ENCODE measurements at regions not wholly inside any gene's neighbourhood (a gene's known extent, or its start where the extent isn't known, plus 50 kb on each side); places are given as distances from the start of the nearest gene placed in this dataset.

DNA sequence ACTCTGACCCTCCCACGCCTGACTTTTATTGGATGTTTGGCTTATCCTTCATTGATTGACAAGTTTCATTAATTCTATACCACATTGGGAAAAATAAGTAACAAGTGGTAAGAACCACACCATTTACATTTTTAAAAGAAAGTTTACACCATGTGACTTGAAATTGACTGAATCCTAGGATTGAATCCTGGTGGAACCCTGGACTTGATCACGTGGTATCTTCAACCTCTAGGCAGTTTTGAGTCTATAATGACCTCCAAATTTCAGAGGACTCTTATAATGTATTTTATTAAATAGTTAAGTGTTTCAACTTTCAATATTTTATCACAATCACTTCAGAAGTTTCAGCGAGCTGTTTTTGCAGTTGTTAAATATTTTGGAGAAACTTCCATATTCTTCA is 172.0 kb downstream of the SLC6A15 start:
- DNase-seq, result no peak

DNA sequence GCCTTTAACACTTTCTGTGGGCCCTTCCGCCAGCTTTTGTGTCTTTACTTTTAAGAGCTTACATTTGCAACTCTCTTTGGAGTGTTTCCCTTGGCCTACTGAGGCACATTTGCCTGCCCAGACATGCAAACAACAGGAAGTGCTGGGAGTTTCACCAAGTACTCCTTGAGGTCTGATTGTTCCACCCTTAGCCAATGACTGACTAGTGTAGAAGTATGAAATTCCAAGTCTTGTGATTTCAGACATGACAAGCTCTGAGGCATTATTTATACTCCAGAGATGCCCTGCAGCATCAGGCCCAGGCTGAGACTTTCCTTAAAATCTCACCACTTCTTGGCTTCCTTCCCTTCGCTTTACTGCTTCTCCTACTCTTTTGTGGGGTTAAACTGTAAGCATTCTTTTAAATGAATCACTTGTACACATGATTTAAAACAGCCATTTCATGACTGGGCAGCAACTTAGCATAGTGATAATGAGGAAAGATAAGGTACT is 174.1 kb downstream of the SLC6A15 start:
- no peak for DNase-seq

DNA sequence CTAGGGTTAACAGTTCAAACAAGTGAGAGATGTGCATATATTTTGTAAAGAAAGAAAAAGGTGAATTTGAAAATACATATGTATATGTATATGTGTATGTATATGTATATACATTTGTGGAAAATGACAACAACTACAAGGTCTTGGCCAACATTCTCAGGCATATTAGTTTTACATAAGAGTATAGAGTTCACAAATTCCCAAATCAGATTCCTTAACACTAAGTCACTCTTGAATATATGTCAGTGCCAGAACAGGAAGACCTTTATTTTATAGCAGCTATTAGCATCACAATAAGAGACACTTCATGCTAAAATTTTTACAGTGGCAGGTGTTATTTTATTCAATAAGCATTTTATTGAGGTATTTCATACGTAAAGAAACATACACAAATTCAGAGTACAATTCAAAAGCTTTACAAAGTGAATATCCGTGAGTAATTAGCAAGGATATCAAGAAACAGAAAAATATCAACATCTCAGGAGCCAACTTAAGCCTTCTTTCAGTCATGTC is 179.7 kb downstream of the SLC6A15 start:
- DNase-seq, result no peak

DNA sequence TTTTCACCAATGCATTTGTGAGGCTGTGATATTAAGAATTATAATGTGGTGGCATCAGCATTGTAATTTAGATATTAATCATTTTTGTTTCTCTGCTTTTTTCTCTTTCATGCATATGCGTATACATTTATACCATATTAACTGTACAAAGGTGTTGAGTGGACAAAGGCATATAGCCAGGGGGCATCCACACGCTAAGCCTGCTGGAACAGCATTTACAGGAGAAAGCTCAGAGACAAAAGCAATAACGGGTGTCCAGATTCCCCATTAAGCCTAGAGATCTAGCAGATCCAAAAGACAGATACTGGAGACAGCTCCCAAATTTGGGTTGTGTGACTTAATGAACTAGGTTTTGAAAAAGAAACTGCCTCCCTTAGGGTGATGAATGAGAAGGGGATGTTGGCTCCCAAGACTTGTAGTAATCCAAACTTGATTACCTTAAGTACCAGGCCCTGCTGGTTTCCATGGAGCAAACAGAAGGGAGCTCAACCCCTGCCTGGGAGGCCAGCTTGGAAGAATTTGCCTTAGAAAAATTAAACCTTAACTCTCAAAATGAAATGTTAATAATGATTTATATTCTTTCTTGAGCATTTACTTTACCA is 181.9 kb downstream of the SLC6A15 start:
- DNase-seq, result no peak

DNA sequence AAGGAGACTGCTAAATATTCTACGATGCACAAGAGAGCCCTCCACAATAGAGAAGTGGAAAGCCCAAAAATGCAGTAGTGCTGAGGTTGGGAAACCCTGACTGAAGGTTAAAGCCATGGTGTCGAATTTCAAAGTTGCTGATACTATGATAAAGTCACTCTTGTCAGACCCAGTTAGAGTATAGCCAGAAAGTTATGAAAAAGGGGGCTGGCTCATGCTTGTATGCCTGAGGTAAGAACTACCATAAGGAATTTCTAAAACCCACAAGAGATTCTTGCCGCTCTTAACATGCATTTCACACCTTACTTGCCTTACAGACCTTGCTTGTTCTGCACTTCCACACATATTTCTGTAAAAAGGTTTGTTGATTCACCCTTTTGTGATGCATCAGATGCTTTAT is 184.6 kb downstream of the SLC6A15 start:
- peak; percentile 15 for DNase-seq

DNA sequence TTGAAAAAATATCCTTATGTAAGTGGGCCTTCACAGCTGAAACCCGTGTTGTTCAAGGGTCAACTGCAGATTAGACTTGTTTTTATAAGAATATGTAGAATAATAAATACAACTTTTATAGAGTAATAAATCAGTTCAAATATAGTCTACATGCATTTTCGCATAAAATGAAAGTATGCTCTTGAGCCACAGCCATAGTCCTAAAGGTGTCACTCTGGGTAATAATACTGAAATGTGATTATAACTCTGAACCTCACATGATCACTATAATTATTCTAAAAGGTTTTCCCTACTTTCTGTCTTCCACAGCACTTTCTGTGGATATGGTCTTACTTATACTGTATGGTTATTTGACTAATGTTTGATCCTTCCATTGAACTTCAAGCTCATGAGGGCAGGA is 185.8 kb downstream of the SLC6A15 start:
- no peak for DNase-seq

DNA sequence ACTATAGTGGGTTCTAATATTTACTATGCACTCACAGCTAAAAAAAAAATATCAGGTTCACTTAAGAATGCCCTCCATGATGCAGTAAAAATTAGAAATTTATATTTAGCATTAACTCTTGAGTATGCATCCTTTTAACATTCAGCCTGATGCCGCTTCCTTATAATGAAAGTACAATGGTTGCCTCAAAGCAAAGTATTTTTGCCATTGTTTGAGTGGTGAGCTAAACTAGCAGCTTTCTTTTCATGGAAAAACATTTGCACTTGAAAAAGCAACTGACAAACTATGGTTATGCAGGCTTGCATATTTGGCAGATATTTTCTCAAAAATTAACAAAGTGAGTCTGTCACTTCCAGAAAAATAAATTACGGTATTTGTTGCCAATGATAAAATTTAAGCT is 188.6 kb downstream of the SLC6A15 start:
- no peak for DNase-seq

DNA sequence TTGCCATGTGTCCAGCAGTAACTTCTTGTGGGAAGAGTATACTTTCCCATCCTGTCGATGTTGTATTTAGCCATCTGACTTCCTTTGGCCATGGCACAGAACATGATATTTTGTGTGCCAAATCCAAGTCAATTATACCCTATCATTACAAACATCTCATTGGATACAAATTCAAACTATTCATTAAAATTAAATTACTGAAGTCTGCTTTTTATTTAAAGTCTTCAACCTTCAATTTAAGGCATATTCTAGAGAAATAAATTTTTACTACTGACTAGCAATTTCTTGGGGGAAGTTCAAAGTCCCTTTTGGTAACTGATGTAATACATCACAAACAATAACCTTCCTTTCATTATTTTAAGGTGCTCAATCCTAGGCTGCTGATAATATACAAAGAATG is 192.6 kb downstream of the SLC6A15 start:
- DNase-seq, result no peak

DNA sequence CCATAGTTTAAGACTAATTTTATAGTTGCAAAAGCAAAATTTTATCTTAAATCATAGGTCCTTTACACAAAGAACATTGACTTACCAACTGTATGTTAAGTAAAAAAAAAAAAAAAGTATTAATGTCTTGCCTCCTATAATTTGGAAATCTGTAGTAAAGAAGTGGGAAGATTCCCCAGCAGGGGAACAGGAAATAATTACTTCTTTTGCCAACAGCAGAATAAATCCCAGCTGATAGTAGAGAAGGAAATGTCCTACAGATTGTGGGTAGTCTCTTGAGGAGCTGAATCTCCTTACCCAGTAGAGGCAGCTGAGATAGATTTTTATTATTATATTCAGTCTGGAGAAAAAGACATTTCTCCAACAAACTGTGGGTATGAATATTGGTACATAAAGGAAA is 193.7 kb downstream of the SLC6A15 start:
- no peak for DNase-seq

DNA sequence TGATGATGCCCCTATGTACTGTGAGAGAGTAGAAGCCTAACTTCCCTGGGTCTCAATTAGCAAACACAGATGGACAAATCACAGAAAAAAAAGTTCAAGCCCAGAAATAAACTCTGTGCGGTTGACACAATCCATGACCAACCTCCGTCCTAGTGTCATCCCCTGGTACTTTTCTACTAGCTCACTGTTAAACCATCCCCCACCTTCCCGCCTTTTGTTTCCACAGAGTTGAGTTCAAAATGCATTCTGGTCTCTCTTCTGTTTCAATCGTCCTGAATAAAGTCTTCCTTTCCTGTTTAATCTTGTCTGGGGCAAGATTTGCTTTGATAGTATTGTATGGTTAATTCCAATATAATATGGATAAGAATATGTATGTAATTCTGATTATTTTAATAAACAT is 199.9 kb downstream of the SLC6A15 start:
- DNase-seq, result no peak

DNA sequence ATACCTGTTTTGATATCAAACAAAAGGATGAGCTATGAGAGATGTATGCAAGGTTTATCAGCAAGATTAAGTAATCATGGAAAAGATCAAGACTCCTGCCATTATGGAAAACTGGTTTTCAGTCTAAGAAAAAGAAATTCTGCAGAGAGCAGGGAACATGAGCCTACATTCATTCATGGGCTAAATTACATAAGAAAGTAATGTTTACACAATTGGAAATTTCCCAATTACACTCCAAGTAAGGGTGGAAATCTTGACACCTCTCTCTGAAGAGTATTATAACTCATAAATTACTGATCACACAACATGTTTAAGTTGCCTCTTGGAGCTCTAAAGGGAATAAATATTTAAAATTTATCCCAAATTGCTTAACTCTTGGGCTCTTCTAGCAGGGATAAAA is 206.2 kb downstream of the SLC6A15 start:
- DNase-seq, result no peak

DNA sequence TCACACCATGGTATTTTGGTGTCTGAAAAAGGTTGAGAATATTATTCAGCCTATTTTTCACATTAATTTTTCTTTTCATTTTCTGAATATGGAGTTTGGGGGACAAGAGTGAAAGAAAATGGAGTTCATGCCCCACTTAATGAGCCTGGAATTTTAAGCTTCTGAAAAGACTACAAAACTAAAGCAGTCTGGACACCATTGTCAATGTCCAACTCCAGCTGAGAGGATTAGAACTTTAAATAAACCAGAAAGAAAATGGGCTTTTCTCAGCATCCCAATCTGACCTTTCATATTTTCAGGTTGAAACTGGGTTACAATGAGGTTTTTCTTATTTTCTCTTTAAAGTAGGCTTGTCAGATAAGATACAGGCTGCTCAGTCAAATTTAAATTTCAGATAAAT is 207.7 kb downstream of the SLC6A15 start:
- DNase-seq, result no peak

DNA sequence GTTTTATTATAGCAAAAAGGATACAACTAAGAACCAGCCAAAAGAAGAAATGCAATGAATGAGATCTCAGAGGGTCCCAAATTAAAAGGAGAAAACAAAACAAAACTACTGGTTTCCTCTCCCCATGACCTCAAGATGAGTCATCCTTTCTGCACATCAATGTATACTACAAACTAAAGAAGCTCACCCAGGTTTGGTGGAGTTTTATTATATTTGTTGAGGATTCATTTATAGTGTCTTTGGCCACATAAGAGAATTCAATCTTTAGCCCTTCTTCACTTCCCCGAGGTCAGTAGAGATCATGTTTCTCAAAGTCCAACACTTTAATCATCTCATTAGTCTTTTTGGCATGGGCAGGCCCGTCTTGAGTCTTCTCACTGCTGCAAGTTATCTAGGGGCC is 210.6 kb downstream of the SLC6A15 start:
- DNase-seq, result no peak

DNA sequence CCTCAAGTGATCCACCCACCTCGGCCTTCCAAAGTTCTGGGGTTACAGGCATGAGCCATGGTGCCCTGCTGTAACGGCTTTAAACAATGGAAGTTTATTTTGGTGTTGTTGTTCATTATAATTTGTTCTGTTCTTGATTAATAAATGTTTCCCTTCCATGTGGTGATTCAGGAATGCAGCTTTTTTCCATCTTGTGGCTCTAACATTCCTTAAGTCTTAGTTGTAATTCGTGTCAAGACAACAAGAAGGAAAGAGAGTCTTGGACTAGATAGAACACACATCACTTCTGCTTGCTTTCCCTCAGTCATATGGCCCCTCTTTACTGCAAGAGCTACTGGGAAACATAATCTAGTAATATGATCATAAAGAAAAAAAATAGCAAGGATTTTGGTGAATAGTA is 211.6 kb downstream of the SLC6A15 start:
- no peak for DNase-seq

DNA sequence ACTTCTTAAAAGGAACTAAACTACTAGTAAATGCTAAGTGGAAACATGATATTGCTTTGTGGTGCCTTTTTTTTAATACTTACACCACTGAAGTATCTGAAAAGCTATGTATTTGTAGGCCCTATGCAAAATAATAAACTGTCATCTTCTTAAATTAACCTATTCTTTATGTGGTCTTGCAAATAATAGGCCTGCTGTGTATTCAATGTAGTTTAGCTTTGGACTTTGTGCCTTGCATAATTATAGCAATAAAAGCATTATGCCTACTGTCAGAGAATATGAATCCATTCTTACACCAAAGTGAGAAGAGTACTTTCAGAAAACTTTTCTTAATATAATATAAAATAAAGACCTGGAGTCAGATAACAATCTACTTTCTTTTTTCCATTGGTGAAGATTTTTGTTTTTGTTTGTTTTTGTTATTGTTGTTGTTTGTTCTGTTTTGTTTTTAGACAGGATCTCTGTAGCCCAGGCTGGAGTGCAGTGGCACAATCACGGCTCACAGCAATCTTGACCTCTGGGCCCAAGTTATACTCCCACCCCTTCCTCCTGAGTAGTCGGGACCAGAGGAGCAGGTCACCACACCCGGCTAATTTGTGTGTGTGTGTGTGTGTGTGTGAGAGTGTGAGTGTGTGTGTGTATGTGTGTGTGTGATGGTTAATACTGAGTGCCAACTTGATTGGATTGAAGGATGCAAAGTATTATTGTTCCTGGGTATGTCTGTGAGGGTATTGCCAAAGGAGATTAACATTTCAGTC is 213.8 kb downstream of the SLC6A15 start:
- DNase-seq, result no peak

DNA sequence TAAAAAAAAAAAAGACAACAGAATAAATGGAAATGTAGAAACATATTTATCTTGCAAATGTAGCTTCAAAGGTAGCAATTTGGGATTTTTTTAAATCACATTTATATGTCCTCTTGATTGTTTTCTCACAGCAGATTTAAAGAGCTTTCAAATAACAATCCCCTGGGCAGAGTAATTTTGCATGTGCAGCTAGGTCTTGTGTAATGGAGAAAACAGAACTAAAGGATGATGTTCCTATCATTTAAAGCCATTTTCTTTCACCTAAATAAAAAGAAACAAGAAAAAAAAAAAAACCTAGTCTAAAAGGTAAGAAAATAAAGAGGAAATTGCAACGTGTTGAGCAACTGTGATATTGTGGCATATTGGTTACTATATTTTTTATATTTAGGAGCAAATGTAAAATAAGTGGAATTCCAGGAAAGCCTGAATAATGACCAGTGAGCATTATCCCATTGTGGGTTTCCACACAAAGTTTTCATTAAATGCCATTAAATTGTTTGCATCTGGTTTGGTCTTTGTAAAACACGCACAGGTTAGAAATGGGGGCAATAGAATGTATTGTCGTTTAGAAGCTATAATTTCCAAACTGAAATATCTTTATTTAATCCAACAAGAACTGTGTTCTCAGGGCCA is 215.6 kb downstream of the SLC6A15 start:
- DNase-seq, result no peak

DNA sequence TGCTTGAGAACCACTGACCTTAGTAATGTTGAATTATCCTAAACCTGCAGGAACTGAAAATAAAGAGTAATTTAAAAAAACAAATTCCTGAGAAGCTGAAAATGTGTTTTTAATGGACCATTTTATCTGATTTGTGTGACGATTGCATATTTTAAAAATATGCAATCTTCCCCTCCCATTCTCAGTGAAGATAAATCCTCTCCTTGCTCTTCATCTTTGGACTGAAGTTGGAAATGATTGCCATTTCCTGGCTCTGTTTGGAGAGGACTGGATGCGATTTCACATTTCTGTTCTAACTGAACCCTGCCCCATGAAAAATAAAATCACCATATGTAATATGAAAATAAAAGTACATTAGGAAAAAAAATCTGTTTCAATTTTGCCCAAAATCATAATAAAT is 216.3 kb downstream of the SLC6A15 start:
- no peak for DNase-seq

DNA sequence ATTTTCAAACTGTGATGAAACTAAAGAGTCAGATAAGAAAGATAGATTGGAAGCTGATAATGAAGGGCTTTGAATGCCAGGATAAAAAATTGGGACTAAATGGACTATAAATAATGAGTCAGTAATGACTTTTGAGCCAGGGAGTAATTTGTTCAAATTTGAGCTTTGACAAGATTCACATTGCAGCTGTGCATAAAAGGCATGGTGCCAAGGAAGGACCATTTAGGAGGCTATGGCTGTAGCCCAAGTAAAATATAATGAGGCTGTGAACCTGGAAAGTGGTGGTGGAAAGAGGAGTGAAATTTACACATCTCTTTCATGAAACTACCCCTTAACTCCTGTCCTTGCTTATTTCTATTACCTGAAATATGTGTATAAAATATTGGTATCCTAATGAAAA is 218.5 kb downstream of the SLC6A15 start:
- DNase-seq, result no peak

DNA sequence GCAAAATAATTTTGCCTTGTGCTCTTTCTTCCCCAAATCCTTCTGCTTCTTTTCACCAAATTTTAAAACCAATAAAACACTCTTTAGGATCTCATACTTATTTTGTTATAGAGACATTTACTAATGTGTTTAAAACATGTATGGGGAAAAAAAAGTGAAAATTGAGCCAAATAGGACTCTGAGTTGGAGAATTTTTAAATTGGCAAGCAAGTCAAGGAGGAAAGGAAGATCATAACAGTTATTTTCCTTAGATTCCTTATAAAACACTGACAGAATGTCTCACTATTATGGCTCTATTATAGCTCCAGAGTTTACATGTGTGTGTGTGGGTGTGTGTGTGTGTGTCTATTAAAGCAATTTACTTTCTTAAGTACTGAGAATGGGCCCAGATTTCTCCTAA is 220.5 kb downstream of the SLC6A15 start:
- DNase-seq, result no peak

DNA sequence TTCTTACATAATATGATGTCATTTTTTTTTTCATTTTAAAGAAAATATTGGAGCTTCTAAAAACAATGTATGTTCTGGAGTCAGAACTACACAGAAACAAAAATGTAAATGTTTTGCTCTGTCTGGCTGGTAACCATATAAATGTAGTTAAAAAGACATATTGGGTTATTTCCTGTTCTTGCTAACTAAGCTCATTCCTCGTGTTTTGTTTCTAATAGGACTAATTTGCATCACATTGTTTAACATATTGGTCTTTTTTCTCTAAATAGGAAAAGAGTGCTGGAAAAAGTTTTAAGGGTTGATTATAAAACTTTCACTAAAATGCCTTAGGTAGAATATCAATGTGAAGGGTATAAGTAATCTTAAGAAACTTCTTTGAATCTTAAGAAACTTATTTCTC is 221.3 kb downstream of the SLC6A15 start:
- no peak for DNase-seq

DNA sequence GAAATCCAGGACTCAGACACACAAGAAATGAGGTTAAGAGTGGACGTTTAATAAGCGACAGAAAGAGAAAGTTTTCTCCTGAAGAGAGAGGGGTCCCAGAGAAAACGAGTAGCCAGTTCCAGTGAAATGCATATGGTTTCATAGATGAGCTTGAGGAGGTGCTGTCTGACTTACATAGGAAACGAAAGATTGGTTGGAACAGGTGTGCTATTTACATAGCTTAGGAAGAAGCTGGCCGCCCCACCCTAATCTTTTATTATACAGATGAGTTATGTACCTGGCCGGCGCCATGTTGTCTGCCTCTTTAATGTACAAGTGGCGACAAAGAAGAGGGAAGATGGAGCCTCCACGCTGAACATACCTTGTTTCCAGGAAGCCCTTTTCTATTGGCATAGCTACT is 223.0 kb downstream of the SLC6A15 start:
- no peak for DNase-seq

DNA sequence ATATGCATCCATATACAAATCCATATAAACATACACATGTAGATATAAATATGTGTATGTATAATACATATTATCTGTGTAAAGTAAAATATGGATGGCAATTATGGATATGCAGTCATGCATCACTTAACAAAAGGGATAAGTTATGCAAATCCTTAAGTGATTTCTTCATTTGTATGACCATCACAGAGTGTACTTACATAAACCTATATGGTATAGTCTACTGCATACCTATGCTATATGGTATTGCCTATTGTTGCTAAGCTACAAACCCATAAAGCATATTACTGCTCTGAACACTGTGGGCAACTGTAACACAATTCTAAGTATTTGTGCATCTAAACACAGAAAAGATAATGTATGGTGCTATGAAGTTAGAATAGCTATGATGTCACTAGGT is 227.2 kb downstream of the SLC6A15 start:
- no peak for DNase-seq

DNA sequence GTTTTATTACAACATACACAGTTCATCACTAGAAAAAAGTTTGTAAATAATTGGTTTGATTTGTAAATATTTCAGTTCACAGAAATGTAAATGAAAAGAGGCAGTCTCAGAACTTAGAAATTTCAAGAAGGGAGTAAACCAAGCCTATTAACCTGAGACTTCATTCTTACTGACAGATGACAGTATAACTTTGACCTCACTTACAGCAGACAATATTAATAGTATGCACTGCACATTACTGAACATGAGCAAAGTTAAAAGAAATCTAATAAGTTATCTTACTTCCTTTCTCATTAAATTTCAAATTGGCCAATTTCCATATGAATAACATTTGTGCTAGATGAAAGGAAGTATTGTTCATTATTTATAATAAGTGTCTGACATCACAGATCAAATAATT is 235.8 kb downstream of the SLC6A15 start:
- no peak for DNase-seq

DNA sequence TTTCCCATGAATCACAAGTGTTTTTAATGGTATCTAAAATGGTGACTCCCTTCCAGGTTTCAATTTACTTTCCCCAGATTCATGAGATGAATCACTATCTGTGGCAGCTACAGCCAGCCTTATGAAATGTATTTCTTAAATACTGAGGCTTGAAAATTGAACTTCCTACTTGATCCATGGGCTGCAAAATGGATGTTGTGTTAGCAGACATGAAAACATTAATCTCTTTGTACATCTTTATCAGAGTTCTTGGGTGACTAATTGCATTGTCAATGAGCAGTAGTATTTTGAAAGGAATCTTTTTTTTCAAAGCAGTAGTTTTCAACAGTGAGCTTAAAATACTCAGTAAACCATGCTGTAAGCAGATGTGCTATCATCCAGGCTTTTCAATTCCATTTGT is 250.8 kb downstream of the SLC6A15 start:
- no peak for DNase-seq
